Activated naive CD4-positive, alpha-beta T cell treated with anti-CD3 and anti-CD28 coated beads, Interleukin-2, amount 50 U/mL, for 24 hours (primary cell): ENCODE measurements at regions not wholly inside any gene's neighbourhood (a gene's known extent, or its start where the extent isn't known, plus 50 kb on each side); places are given as distances from the start of the nearest gene placed in this dataset.
"Not testable (repeated sequence)": the region's sequence is repeated elsewhere in the genome, so short reads cannot be mapped to it uniquely, and the experiment has no call there.

Experiments
- H3K27ac Mint-ChIP-seq: one replicate; pipeline ENCODE4 v1.8.0; 2021; ENCODE audit warnings: mild to moderate bottlenecking, mixed read lengths
- H3K27me3 Mint-ChIP-seq: one replicate; pipeline ENCODE4 v1.8.0; 2021; ENCODE audit warnings: mixed read lengths
- H3K36me3 Mint-ChIP-seq: one replicate; pipeline ENCODE4 v1.8.0; 2021; ENCODE audit warnings: mixed read lengths
- H3K4me1 Mint-ChIP-seq: one replicate; pipeline ENCODE4 v1.8.0; 2021; ENCODE audit warnings: mixed read lengths
- H3K4me3 Mint-ChIP-seq: one replicate; pipeline ENCODE4 v1.8.0; 2021; ENCODE audit warnings: mild to moderate bottlenecking, mixed read lengths
- H3K9me3 Mint-ChIP-seq: one replicate; pipeline ENCODE4 v1.8.0; 2021; ENCODE audit warnings: mixed read lengths

- Mint-ChIP-seq H3K27me3 (peaks cover 5% of the 10 kb centered on the region), H3K9me3 (no peaks in the 10 kb centered on the region), H3K27ac (no peak overlapping the region), H3K36me3 (no peaks in the 10 kb centered on the region), H3K4me1 (no peaks in the 10 kb centered on the region), H3K4me3 (no peak overlapping the region)
Measured at GRCh38 chr6:165768961-165769360, 105.9 kb upstream of the PDE10A start.

GRCh38 chr6:165767228-165767627 is 104.2 kb upstream of the PDE10A start:
- Mint-ChIP-seq H3K27ac (no peak overlapping the region), H3K4me3 (no peak overlapping the region), H3K4me1 (no peaks in the 10 kb centered on the region), H3K9me3 (no peaks in the 10 kb centered on the region), H3K36me3 (no peaks in the 10 kb centered on the region), H3K27me3 (peaks cover 2% of the 10 kb centered on the region)

DNA sequence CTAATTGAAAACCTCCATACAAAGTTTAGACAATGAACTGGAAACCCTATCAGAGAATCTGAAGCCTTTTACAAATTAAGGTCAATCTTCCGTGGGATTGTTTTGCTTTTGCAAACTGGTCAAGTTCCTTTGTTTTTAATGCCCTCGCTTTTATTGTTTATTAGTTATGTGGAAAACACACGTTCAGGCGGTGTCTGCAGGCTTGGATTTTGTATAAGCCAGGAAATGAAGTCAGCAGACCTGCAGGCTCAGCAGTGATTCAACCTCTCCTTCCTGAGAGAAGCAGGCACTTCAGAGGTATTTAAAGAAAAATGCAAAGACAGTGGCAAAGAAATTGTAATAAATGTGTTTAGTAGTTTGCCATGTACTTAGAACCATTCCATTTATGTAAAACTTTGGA is 103.4 kb upstream of the PDE10A start:
- Mint-ChIP-seq H3K36me3 (no peaks in the 10 kb centered on the region), H3K27ac (no peak overlapping the region), H3K4me3 (no peak overlapping the region), H3K27me3 (peaks cover 2% of the 10 kb centered on the region), H3K4me1 (no peaks in the 10 kb centered on the region), H3K9me3 (no peaks in the 10 kb centered on the region)

GRCh38 chr6:165766026-165766425 is 103.0 kb upstream of the PDE10A start:
- no peaks in the 10 kb centered on the region for H3K36me3 Mint-ChIP-seq
- no peak overlapping the region for H3K27ac Mint-ChIP-seq
- H3K4me3 Mint-ChIP-seq: no peak overlapping the region
- H3K27me3 Mint-ChIP-seq: peaks cover 2% of the 10 kb centered on the region
- no peaks in the 10 kb centered on the region for H3K4me1 Mint-ChIP-seq
- no peaks in the 10 kb centered on the region for H3K9me3 Mint-ChIP-seq

- not testable (repeated sequence) for H3K27ac Mint-ChIP-seq, H3K4me1 Mint-ChIP-seq, H3K9me3 Mint-ChIP-seq, H3K4me3 Mint-ChIP-seq, H3K27me3 Mint-ChIP-seq, H3K36me3 Mint-ChIP-seq
Measured at GRCh38 chr6:165765256-165765655, 102.2 kb upstream of the PDE10A start.

DNA sequence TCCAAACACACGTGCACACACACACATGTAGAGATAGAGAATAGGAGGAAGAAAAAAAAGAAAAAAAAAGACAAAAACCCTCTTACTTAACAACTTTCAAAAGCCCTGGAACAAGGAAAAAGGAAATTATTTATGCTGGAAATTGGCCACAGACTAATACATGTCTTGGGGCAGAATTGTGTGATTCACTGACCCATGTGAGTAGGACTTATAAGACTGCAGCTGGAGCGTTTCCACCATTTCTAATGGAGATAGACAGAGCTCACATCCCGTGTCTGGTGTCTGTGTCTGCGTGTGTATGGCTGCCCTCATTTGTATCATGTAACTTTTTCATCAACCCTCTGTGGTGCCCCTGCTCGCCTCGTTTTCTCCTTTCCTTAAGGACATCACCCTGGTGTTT is 99.8 kb upstream of the PDE10A start:
- H3K4me3 Mint-ChIP-seq: no peak overlapping the region
- no peak overlapping the region for H3K27ac Mint-ChIP-seq
- no peaks in the 10 kb centered on the region for H3K36me3 Mint-ChIP-seq
- no peaks in the 10 kb centered on the region for H3K9me3 Mint-ChIP-seq
- H3K27me3 Mint-ChIP-seq: no peaks in the 10 kb centered on the region
- H3K4me1 Mint-ChIP-seq: no peaks in the 10 kb centered on the region

DNA sequence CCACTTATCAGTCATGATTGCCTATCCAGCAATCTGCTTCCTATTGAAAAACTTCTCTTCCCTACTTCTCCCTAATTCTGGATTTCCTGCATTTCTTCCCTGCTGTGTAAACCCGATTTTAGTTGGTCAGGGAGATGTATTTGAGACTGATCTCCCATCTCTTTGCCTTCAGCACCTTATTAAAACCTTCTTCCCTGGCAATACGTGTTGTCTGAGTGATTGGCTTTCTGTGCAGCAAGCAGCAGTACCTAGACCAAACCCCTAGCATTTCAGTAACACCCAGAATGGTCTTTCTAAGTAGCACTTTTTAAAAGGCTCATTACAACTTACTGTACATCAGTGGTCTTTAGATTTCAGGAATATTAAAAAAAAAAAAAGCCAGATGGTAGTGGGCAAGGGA is 99.1 kb upstream of the PDE10A start:
- no peaks in the 10 kb centered on the region for H3K36me3 Mint-ChIP-seq
- H3K27me3 Mint-ChIP-seq: no peaks in the 10 kb centered on the region
- H3K27ac Mint-ChIP-seq: no peak overlapping the region
- no peak overlapping the region for H3K4me3 Mint-ChIP-seq
- H3K4me1 Mint-ChIP-seq: no peaks in the 10 kb centered on the region
- H3K9me3 Mint-ChIP-seq: no peaks in the 10 kb centered on the region

DNA sequence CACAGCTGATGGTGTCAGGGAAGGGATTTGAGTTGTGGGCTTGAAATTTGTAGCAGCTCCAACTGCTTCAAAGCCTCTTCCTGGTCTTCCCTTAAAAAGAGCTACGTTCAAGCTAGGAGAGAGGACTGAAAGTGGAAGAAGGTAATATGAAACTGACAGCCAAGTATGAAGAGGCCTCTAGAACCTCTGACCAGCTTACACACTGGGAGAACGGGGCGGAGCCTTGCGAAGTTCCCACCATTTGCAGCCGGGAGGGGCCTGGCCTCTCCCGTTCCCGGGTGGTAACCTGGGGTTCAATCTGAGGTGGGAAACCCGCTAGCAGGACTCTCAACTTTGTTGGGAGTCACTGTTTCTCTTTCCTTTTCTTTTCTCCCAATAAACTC is 97.8 kb upstream of the PDE10A start:
- H3K36me3 Mint-ChIP-seq: no peaks in the 10 kb centered on the region
- no peaks in the 10 kb centered on the region for H3K4me1 Mint-ChIP-seq
- no peak overlapping the region for H3K27ac Mint-ChIP-seq
- peaks cover 1% of the 10 kb centered on the region for H3K27me3 Mint-ChIP-seq
- no peaks in the 10 kb centered on the region for H3K9me3 Mint-ChIP-seq
- H3K4me3 Mint-ChIP-seq: no peak overlapping the region

- no peak overlapping the region for H3K4me3 Mint-ChIP-seq
- H3K9me3 Mint-ChIP-seq: no peaks in the 10 kb centered on the region
- H3K36me3 Mint-ChIP-seq: no peaks in the 10 kb centered on the region
- no peak overlapping the region for H3K27ac Mint-ChIP-seq
- peaks cover 1% of the 10 kb centered on the region for H3K27me3 Mint-ChIP-seq
- no peaks in the 10 kb centered on the region for H3K4me1 Mint-ChIP-seq
Measured at GRCh38 chr6:165760126-165760802, 97.2 kb upstream of the PDE10A start.

DNA sequence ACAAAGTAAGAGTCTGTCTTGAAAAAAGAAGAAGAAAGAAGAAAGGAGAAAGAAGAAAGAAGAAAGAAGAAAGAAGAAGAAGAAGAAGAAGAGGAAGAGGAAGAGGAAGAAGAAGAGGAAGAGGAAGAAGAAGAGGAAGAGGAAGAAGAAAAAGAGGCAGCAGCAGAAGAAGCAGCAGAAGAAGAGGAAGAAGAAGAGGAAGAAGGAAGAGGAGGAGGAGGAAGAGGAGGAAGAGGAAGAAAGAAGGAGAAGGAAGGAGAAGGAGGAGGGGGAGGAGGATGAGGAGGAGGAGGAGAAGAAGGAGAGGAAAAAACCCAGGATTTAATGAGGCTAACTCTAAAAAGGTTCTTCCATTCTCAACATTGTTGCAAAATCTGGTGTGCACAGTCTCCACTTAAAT is 95.4 kb upstream of the PDE10A start:
- H3K27me3 Mint-ChIP-seq: peaks cover 1% of the 10 kb centered on the region
- no peaks in the 10 kb centered on the region for H3K36me3 Mint-ChIP-seq
- H3K4me3 Mint-ChIP-seq: no peak overlapping the region
- H3K27ac Mint-ChIP-seq: no peak overlapping the region
- H3K9me3 Mint-ChIP-seq: no peaks in the 10 kb centered on the region
- H3K4me1 Mint-ChIP-seq: no peaks in the 10 kb centered on the region

- Mint-ChIP-seq H3K36me3 (no peaks in the 10 kb centered on the region), H3K27me3 (peaks cover 1% of the 10 kb centered on the region), H3K27ac (no peak overlapping the region), H3K4me1 (no peaks in the 10 kb centered on the region), H3K4me3 (no peak overlapping the region), H3K9me3 (no peaks in the 10 kb centered on the region)
Measured at GRCh38 chr6:165755583-165755982, 92.5 kb upstream of the PDE10A start.

GRCh38 chr6:165753506-165753905 is 90.5 kb upstream of the PDE10A start:
- H3K9me3 Mint-ChIP-seq: peaks cover 7% of the 10 kb centered on the region
- no peak overlapping the region for H3K27ac Mint-ChIP-seq

GRCh38 chr6:165752451-165752850 is 89.4 kb upstream of the PDE10A start:
- Mint-ChIP-seq H3K9me3 (peaks cover 7% of the 10 kb centered on the region), H3K27ac (no peak overlapping the region), H3K4me1 (no peaks in the 10 kb centered on the region), H3K4me3 (no peak overlapping the region), H3K27me3 (peaks cover 1% of the 10 kb centered on the region), H3K36me3 (no peaks in the 10 kb centered on the region)

More at GRCh38 chr6:165753506-165753905, 90.5 kb upstream of the PDE10A start:
- Mint-ChIP-seq H3K4me3 (no peak overlapping the region), H3K4me1 (no peaks in the 10 kb centered on the region), H3K36me3 (no peaks in the 10 kb centered on the region), H3K27me3 (peaks cover 1% of the 10 kb centered on the region)

DNA sequence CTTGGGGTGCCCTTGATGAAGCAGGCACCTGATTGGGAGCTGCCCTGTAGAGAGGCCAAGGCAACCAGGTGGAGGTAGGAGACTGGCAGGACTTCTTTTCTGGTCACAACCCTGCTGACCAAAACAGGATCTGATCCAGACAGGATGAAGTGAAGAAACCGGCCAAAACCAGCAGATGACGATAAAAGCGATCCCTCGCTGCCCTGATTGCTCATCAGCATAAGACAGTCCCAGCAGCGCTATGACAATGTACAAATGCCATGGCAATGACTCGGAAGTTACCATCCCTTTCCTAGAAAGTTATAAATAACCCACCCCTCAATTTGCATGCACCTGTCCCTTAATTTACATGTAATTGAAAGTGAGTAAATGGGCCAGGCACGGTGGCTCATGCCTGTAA is 88.4 kb upstream of the PDE10A start:
- Mint-ChIP-seq H3K27me3 (peaks cover under 1% of the 10 kb centered on the region), H3K4me1 (no peaks in the 10 kb centered on the region), H3K9me3 (peaks cover 7% of the 10 kb centered on the region), H3K27ac (no peak overlapping the region), H3K4me3 (no peak overlapping the region), H3K36me3 (no peaks in the 10 kb centered on the region)

- H3K9me3 Mint-ChIP-seq: peaks cover 7% of the 10 kb centered on the region
- no peaks in the 10 kb centered on the region for H3K27me3 Mint-ChIP-seq
- H3K27ac Mint-ChIP-seq: no peak overlapping the region
- no peak overlapping the region for H3K4me3 Mint-ChIP-seq
- H3K4me1 Mint-ChIP-seq: no peaks in the 10 kb centered on the region
- no peaks in the 10 kb centered on the region for H3K36me3 Mint-ChIP-seq
Measured at GRCh38 chr6:165749163-165749562, 86.1 kb upstream of the PDE10A start.

DNA sequence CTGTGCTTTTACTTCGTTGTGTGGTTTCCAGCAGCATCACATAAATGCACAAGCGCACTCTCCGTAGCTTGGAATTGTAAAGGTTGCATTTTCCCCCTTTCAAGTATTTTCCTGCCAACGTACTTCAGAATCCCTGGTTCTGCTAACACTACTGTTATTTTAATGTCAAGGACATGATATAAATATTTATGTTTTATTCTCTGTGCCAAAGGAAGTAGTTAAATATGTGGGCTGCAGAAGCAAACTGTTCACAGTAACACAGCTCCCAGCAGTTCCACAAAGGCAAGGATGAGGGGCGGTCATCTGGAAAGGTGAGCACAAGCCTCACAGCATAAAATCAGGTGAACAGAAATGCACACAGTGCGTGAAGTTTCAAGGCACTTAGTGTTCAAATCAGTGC is 85.3 kb upstream of the PDE10A start:
- H3K4me1 Mint-ChIP-seq: no peaks in the 10 kb centered on the region
- no peak overlapping the region for H3K4me3 Mint-ChIP-seq
- H3K27ac Mint-ChIP-seq: no peak overlapping the region
- H3K36me3 Mint-ChIP-seq: no peaks in the 10 kb centered on the region
- no peaks in the 10 kb centered on the region for H3K27me3 Mint-ChIP-seq
- H3K9me3 Mint-ChIP-seq: peaks cover 7% of the 10 kb centered on the region

GRCh38 chr6:165747963-165748362 is 84.9 kb upstream of the PDE10A start:
- Mint-ChIP-seq H3K4me1 (no peaks in the 10 kb centered on the region), H3K9me3 (peaks cover 7% of the 10 kb centered on the region), H3K4me3 (no peak overlapping the region), H3K27me3 (no peaks in the 10 kb centered on the region), H3K27ac (no peak overlapping the region), H3K36me3 (no peaks in the 10 kb centered on the region)
